SK-N-SH treated with all-trans-retinoic acid at 6 μM for 48 hours (cell line): ENCODE measurements at regions not wholly inside any gene's neighbourhood (a gene's known extent, or its start where the extent isn't known, plus 50 kb on each side); places are given as distances from the start of the nearest gene placed in this dataset.
A peak's percentile ranks its signal among the peaks of the same experiment; 100 is the strongest.

ENCODE experiments used
- ATAC-seq: fragments of 200-7000 bp; cut with Tn5 transposase; 3 replicates; pipeline ENCODE4 v1.9.1; 2020; ENCODE audit warnings: mild to moderate bottlenecking, moderate library complexity
- ARNTL ChIP-seq: fragments of 450-650 bp; formaldehyde crosslinking; IDR thresholded peaks from 2 replicates; pipeline ENCODE4 v1.5.0; 2020; ENCODE audit warnings: low read depth, mild to moderate bottlenecking, moderate library complexity, borderline replicate concordance
- BACH2 ChIP-seq: fragments of 250-450 bp; sonication (Bioruptor Pico); IDR thresholded peaks from 2 replicates; pipeline ENCODE4 v1.9.0; 2021; ENCODE audit warnings: mild to moderate bottlenecking, borderline replicate concordance
- CREB5 ChIP-seq: fragments of 250-450 bp; sonication (Bioruptor Pico); IDR thresholded peaks from 2 replicates; pipeline ENCODE4 v1.5.1; 2020; ENCODE audit warnings: low read depth, mild to moderate bottlenecking, moderate library complexity
- CSDC2 ChIP-seq: fragments of 250-450 bp; sonication (Bioruptor Pico); IDR thresholded peaks from 2 replicates; pipeline ENCODE4 v1.5.0; 2020; ENCODE audit warnings: mild to moderate bottlenecking, moderate library complexity
- CSRNP3 ChIP-seq: fragments of 250-450 bp; sonication (Bioruptor Pico); IDR thresholded peaks from 2 replicates; pipeline ENCODE4 v1.5.1; 2021; ENCODE audit warnings: mild to moderate bottlenecking, moderate library complexity
- ESRRG ChIP-seq: fragments of 250-450 bp; sonication (Bioruptor Pico); IDR thresholded peaks from 2 replicates; pipeline ENCODE4 v1.6.1; 2021; ENCODE audit warnings: mild to moderate bottlenecking
- GLIS3 ChIP-seq: fragments of 250-450 bp; sonication (Bioruptor Pico); IDR thresholded peaks from 2 replicates; pipeline ENCODE4 v1.5.0; 2020; ENCODE audit warnings: mild to moderate bottlenecking, moderate library complexity
- ISL1 ChIP-seq: fragments of 250-450 bp; sonication (Bioruptor Pico); IDR thresholded peaks from 2 replicates; pipeline ENCODE4 v2.1.2; 2022; ENCODE audit warnings: mild to moderate bottlenecking, moderate library complexity
- OSR1 ChIP-seq: fragments of 250-450 bp; sonication (Bioruptor Pico); IDR thresholded peaks from 2 replicates; pipeline ENCODE4 v1.8.0; 2022; ENCODE audit warnings: moderate library complexity, mild to moderate bottlenecking, inconsistent platforms
- PATZ1 ChIP-seq: fragments of 250-450 bp; sonication (Bioruptor Pico); IDR thresholded peaks from 2 replicates; pipeline ENCODE4 v1.8.0; 2020; ENCODE audit warnings: mild to moderate bottlenecking, moderate library complexity, borderline replicate concordance
- POU6F1 ChIP-seq: fragments of 250-450 bp; sonication (Bioruptor Pico); IDR thresholded peaks from 2 replicates; pipeline ENCODE4 v1.8.0; 2021; ENCODE audit warnings: low read depth, mild to moderate bottlenecking, moderate library complexity, borderline replicate concordance
- PPARA ChIP-seq: fragments of 250-450 bp; sonication (Bioruptor Pico); IDR thresholded peaks from 2 replicates; pipeline ENCODE4 v1.5.0; 2020; ENCODE audit warnings: mild to moderate bottlenecking, borderline replicate concordance
- RARB ChIP-seq: fragments of 250-450 bp; sonication (Bioruptor Pico); IDR thresholded peaks from 2 replicates; pipeline ENCODE4 v1.8.0; 2021; ENCODE audit warnings: mild to moderate bottlenecking, moderate library complexity
- SNAI2 ChIP-seq: fragments of 250-450 bp; sonication (Bioruptor Pico); IDR thresholded peaks from 2 replicates; pipeline ENCODE4 v1.5.0; 2020; ENCODE audit warnings: mild to moderate bottlenecking, moderate library complexity
- TCF4 ChIP-seq: fragments of 250-450 bp; sonication (Bioruptor Pico); IDR thresholded peaks from 2 replicates; pipeline ENCODE4 v1.8.0; 2021; ENCODE audit warnings: mild to moderate bottlenecking, moderate library complexity, borderline replicate concordance
- TOX ChIP-seq: fragments of 250-450 bp; sonication (Bioruptor Pico); IDR thresholded peaks from 2 replicates; pipeline ENCODE4 v1.8.0; 2021; ENCODE audit warnings: mild to moderate bottlenecking, moderate library complexity, borderline replicate concordance
- ZC3H10 ChIP-seq: fragments of 250-450 bp; sonication (Bioruptor Pico); IDR thresholded peaks from 2 replicates; pipeline ENCODE4 v1.5.1; 2021; ENCODE audit warnings: mild to moderate bottlenecking, moderate library complexity
- ZFP30 ChIP-seq: fragments of 450-650 bp; formaldehyde crosslinking; IDR thresholded peaks from 2 replicates; pipeline ENCODE4 v1.5.0; 2022; ENCODE audit warnings: mild to moderate bottlenecking, moderate library complexity
- ZNF565 ChIP-seq: fragments of 450-650 bp; formaldehyde crosslinking; conservative IDR thresholded peaks from 2 replicates; pipeline ENCODE4 v1.5.0; 2020; ENCODE audit warnings: low read depth, mild to moderate bottlenecking, moderate library complexity
- ZNF70 ChIP-seq: fragments of 450-650 bp; formaldehyde crosslinking; IDR thresholded peaks from 2 replicates; pipeline ENCODE4 v1.5.0; 2020; ENCODE audit warnings: mild to moderate bottlenecking, moderate library complexity
- ZNF8 ChIP-seq: fragments of 450-650 bp; formaldehyde crosslinking; IDR thresholded peaks from 2 replicates; pipeline ENCODE4 v1.5.0; 2020; ENCODE audit warnings: mild to moderate bottlenecking, moderate library complexity
- TF ChIP-seq, protein P1 (sequence below): fragments of 250-450 bp; sonication (Bioruptor Pico); IDR thresholded peaks from 2 replicates; pipeline ENCODE4 v1.5.0; 2020; ENCODE audit warnings: mild to moderate bottlenecking, moderate library complexity

- TF ChIP-seq CREB5: no peak
- no peak for TF ChIP-seq ZNF70 (CRISPR knock-in tag)
- TF ChIP-seq CSDC2 (CRISPR knock-in tag): no peak
- no peak for TF ChIP-seq TCF4 (CRISPR knock-in tag)
- TF ChIP-seq GLIS3 (CRISPR knock-in tag): no peak
- no peak for TF ChIP-seq RARB (CRISPR knock-in tag)
Measured at GRCh38 chr5:120394259-120394658, 69.8 kb upstream of the PRR16 start (continued).

DNA sequence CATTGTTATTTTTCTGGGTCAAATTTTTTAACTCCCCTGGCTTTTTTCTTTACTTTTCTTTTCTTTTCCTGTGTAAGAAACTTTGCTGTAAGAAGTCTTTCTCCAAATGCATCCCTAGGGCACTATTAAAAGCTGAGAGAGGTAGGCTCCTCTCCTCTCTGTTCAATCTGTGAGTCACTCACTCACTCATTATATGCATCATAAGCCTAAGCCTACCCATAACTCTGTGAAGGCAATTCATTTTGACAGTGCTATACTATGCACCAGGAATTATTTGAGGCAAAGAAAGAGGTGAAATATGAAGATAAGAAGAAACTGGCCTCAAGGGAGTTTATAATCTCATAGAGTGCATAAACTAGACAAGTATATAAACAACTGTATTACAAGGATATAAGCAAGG is 67.9 kb upstream of the PRR16 start:
- TF ChIP-seq PPARA (CRISPR knock-in tag) (no peak), GLIS3 (CRISPR knock-in tag) (no peak), TCF4 (CRISPR knock-in tag) (no peak), ZNF8 (CRISPR knock-in tag) (no peak)
- TF ChIP-seq, all 23 proteins: peak for 0

GRCh38 chr5:120400356-120400755 is 63.7 kb upstream of the PRR16 start:
- no peak for ATAC-seq

More for the DNA sequence above, 67.9 kb upstream of the PRR16 start:
- peak; percentile 75 for ATAC-seq

More at GRCh38 chr5:120400356-120400755, 63.7 kb upstream of the PRR16 start:
- TF ChIP-seq ZNF565 (CRISPR knock-in tag): no peak
- no peak for TF ChIP-seq ZC3H10 (CRISPR knock-in tag)
- TF ChIP-seq ZNF70 (CRISPR knock-in tag): no peak
- TF ChIP-seq ZFP30 (CRISPR knock-in tag): no peak
- TF ChIP-seq CSRNP3 (CRISPR knock-in tag): no peak
- TF ChIP-seq, protein P1, sequence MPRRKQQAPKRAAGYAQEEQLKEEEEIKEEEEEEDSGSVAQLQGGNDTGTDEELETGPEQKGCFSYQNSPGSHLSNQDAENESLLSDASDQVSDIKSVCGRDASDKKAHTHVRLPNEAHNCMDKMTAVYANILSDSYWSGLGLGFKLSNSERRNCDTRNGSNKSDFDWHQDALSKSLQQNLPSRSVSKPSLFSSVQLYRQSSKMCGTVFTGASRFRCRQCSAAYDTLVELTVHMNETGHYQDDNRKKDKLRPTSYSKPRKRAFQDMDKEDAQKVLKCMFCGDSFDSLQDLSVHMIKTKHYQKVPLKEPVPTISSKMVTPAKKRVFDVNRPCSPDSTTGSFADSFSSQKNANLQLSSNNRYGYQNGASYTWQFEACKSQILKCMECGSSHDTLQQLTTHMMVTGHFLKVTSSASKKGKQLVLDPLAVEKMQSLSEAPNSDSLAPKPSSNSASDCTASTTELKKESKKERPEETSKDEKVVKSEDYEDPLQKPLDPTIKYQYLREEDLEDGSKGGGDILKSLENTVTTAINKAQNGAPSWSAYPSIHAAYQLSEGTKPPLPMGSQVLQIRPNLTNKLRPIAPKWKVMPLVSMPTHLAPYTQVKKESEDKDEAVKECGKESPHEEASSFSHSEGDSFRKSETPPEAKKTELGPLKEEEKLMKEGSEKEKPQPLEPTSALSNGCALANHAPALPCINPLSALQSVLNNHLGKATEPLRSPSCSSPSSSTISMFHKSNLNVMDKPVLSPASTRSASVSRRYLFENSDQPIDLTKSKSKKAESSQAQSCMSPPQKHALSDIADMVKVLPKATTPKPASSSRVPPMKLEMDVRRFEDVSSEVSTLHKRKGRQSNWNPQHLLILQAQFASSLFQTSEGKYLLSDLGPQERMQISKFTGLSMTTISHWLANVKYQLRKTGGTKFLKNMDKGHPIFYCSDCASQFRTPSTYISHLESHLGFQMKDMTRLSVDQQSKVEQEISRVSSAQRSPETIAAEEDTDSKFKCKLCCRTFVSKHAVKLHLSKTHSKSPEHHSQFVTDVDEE (CRISPR knock-in tag): no peak
- TF ChIP-seq SNAI2 (CRISPR knock-in tag): no peak
- no peak for TF ChIP-seq ARNTL (CRISPR knock-in tag)
- TF ChIP-seq CSDC2 (CRISPR knock-in tag): no peak
- TF ChIP-seq OSR1: no peak
- no peak for TF ChIP-seq RARB (CRISPR knock-in tag)
- no peak for TF ChIP-seq PATZ1
- TF ChIP-seq ISL1 (CRISPR knock-in tag): no peak
- TF ChIP-seq ZNF8 (CRISPR knock-in tag): no peak
- no peak for TF ChIP-seq ESRRG
- TF ChIP-seq BACH2 (CRISPR knock-in tag): no peak
- TF ChIP-seq TOX: no peak
- TF ChIP-seq POU6F1 (CRISPR knock-in tag): no peak
